Right renal pelvis (tissue), 4 donors: ENCODE measurements at regions not wholly inside any gene's neighbourhood (a gene's known extent, or its start where the extent isn't known, plus 50 kb on each side); places are given as distances from the start of the nearest gene placed in this dataset.

Experiments
- DNase-seq, 4 donors: peaks; one replicate each; pipeline ENCODE4 v3.0.0-alpha.2; 2013; ENCODE audit warnings: low read depth in 4 of 4, low spot score in 3 of 4, missing footprints in 1 of 4

GRCh38 chr7:106774768-106775551, 90.1 kb upstream of the PIK3CG start:
- no peak for DNase-seq

- DNase-seq = no peak
These were observed 89.5 kb upstream of the PIK3CG start for GRCh38 chr7:106775552-106775936.

GRCh38 chr7:106775975-106776607, 89.0 kb upstream of the PIK3CG start:
- no peak for DNase-seq

- DNase-seq = no peak
These were observed 88.3 kb upstream of the PIK3CG start for GRCh38 chr7:106776618-106777347.

GRCh38 chr7:106777674-106778299, 87.3 kb upstream of the PIK3CG start:
- DNase-seq = no peak

- no peak for DNase-seq
These were observed 86.3 kb upstream of the PIK3CG start for GRCh38 chr7:106778656-106779250.

- DNase-seq = no peak
These were observed 85.2 kb upstream of the PIK3CG start for GRCh38 chr7:106779877-106780276.

- DNase-seq = no peak
These were observed 84.1 kb upstream of the PIK3CG start for GRCh38 chr7:106781007-106781406.

- DNase-seq = no peak
These were observed 83.1 kb upstream of the PIK3CG start for GRCh38 chr7:106781828-106782544.

GRCh38 chr7:106783286-106783685, 81.8 kb upstream of the PIK3CG start:
- DNase-seq = no peak

- DNase-seq = no peak
These were observed 76.4 kb upstream of the PIK3CG start for GRCh38 chr7:106788637-106789036.

GRCh38 chr7:106791526-106791925, 73.6 kb upstream of the PIK3CG start:
- DNase-seq = no peak

- DNase-seq = no peak
These were observed 72.7 kb upstream of the PIK3CG start for GRCh38 chr7:106792233-106792926.

GRCh38 chr7:106793015-106793975, 71.8 kb upstream of the PIK3CG start:
- DNase-seq = peak in 1 of 4 donors; percentile 18

- DNase-seq = no peak
These were observed 70.6 kb upstream of the PIK3CG start for GRCh38 chr7:106794276-106795083.

- no peak for DNase-seq
These were observed 69.8 kb upstream of the PIK3CG start for GRCh38 chr7:106795084-106795876.

GRCh38 chr7:106795877-106796231, 69.2 kb upstream of the PIK3CG start:
- DNase-seq = no peak
